ENCODE measurements at regions not wholly inside any gene's neighbourhood (a gene's known extent, or its start where the extent isn't known, plus 50 kb on each side); places are given as distances from the start of the nearest gene placed in this dataset.
A peak's percentile ranks its signal among the peaks of the same experiment; 100 is the strongest.
"Not testable (repeated sequence)": the region's sequence is repeated elsewhere in the genome, so short reads cannot be mapped to it uniquely, and the experiment has no call there.

GRCh38 chr11:90422787-90423186 lies 199.9 kb upstream of the CHORDC1 start:
- not testable (repeated sequence) for DNase-seq (ENCODE audit: low spot score)

GRCh38 chr11:90414221-90414620 lies 191.4 kb upstream of the CHORDC1 start:
- no peak for DNase-seq (ENCODE audit: low spot score)

GRCh38 chr11:90407350-90407749 lies 184.5 kb upstream of the CHORDC1 start:
- no peak for DNase-seq (ENCODE audit: low spot score)

GRCh38 chr11:90392692-90393091 lies 169.8 kb upstream of the CHORDC1 start:
- no peak for DNase-seq (ENCODE audit: low spot score)

DNA sequence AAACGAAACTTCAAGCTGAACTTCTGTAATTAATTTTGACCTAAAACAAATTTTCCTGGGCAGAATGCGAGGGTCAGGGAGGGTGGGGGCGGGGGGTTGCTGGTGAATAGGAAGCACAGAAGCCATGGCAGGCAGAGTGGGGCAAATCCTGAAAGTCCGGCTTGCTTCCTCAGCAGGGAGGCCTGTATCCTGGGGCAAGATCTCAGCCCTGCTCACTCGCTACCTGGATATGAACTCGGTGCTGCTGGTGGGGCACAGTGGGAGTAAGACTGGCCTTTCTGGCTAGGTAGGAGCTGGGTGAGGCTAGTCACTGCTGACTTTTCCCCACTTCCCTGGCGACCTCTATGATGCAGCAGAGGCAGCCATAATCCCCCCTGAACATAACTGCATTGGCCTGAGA lies 168.9 kb upstream of the CHORDC1 start:
- no peak for DNase-seq (ENCODE audit: low spot score)

DNA sequence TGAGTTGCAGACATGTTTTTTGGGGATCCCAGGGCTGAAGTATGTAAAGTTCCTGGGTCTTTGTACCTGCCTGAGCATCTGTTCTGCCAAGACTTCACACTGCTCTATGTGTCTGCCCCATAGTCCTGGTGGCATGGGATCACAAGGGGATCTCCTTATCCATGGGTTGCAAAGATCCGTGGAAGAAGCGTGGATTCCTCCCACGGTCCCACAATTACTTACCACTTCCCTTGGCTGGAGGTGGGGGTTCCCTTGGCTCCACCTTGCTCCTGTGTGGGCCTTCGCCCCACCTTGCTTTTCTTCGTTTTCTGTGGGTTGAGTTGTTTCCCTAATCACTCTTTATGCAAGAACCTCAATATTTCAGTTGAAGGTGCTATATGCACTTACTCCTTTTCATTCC lies 157.4 kb upstream of the CHORDC1 start:
- no peak for DNase-seq (ENCODE audit: low spot score)

DNA sequence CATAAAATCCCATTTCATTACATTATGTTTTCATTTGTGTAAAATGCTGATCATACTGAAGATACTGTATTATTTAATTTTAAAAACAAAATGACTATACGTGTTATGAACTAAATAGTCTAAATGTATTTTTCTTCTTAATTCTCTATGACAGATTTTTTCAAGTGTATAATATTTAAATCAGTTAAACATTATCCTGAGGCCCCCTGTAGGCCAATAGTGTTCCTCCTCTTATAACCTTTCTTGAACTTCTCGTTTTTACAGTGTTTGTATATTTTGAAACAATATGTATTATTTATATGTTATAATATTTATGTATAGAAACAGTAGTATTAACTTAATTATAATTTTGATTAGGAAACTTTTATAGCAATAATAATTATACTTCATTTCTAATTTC lies 151.1 kb upstream of the CHORDC1 start:
- DNase-seq (ENCODE audit: low spot score) = no peak

DNA sequence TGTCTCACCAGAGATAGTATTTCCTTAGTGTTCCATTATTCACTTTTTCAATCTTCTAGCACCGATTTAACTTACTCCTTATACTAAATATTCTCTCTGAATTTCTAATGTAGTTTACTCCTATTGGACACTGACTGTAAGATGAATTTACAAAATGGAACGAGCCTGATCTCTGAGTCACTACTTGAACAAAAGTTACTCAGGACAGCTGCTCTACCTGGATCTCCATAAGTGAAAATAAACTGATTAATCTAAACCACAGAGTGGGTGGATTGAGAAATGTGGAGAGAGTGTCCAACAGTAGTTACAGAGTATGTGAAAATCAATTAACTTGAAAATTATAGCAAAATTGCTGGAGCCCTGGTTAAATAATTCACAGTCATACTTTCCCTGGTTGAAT lies 141.7 kb upstream of the CHORDC1 start:
- no peak for DNase-seq (ENCODE audit: low spot score)

DNA sequence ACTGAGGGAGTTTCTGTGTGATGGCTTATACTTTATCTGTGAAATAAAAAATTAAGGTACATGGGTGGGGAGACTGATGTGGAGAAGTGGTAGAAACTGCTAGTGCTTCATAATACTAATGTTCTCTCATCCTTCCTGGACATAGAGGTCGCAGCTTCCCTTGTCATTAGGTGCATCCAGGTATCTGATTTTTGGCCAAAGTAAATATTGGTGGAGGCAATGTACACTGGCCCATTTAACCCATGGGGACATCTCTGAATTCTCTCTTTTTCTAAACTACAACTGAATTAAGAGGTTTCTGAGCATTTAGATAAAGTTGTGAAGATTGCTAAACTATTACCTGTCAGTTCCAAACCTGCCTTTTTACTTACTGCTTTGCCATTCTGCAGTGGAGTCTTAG lies 140.9 kb upstream of the CHORDC1 start:
- no peak for DNase-seq (ENCODE audit: low spot score)

DNA sequence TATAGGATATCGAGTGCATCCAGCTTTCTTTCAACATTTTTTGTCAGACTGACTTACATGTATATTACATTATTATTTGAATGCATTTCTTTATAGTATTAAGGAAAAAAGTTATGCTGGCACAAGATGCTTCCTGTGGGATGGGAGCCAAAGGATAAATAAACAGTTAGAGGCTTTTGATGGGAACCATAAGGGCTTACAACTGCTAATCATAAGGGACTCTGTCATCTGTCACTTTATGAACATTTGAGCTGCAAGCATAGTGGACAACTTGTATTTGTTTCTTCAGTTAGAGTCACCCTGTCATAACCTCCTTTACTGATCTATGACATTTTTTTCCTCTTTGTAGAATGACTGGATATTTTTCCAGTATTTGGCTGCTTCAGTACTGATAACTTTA lies 132.4 kb upstream of the CHORDC1 start:
- DNase-seq (ENCODE audit: low spot score) = no peak

GRCh38 chr11:90349731-90350130 lies 126.9 kb upstream of the CHORDC1 start:
- DNase-seq (ENCODE audit: low spot score) = no peak

DNA sequence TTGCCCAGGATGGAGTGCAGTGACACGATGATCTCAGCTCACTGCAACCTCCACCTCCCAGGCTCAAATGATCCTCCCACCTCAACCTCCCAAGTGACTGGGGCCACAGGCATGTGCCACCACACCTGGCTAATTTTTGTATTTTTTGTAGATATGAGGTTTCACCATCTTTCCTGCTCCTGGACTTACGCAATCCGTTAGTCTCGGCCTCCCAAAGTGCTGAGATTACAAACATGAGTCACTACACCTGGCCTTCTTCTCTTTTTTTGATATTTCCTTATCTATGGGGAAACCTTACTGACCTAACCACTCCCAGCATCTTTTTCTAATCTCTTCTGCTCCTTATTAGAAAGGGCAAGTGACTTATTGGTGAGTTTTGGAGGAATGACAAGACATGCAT lies 121.7 kb upstream of the CHORDC1 start:
- no peak for DNase-seq (ENCODE audit: low spot score)

- peak; percentile 21 for DNase-seq (ENCODE audit: low spot score)
These were observed 120.8 kb upstream of the CHORDC1 start for GRCh38 chr11:90343673-90344072.

- no peak for DNase-seq (ENCODE audit: low spot score)
These were observed 119.1 kb upstream of the CHORDC1 start for GRCh38 chr11:90341986-90342385.

DNA sequence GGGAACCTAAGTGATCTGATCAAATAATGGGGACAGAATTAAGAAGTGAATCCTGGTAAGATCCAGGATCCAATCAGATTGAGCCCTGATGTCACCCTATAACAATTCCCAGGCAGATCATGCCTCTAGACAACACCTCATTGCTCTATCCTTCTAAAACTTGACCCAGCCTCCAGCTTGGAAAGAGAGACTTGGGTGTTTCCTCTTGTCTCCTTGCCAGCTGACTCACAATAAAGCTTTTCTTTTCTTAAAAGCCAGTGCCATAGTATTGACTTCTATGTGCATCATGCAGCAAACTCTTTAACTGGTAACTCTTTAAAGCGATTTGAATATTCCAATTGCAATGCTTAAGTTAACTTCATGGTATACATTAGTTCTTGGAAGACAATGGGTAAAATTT lies 109.6 kb upstream of the CHORDC1 start:
- DNase-seq (ENCODE audit: low spot score) = no peak

DNA sequence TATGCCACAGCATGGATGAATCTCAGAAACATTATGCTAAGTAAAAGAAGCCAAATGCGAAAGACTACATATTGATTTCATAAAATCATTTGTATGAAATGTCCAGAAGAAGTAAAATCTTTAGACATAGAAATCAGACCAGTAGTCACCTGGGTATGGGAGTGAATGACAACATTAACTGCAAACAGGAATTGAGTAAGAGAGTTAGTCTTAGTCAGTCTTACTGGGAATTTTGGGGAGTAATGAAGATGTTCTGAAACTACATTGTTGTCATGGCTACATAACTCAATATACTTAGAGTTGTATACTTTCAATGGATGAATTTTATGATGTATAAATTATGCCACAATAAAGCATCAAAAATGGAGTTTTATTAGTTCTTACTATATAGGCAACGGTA lies 107.8 kb upstream of the CHORDC1 start:
- no peak for DNase-seq (ENCODE audit: low spot score)

DNA sequence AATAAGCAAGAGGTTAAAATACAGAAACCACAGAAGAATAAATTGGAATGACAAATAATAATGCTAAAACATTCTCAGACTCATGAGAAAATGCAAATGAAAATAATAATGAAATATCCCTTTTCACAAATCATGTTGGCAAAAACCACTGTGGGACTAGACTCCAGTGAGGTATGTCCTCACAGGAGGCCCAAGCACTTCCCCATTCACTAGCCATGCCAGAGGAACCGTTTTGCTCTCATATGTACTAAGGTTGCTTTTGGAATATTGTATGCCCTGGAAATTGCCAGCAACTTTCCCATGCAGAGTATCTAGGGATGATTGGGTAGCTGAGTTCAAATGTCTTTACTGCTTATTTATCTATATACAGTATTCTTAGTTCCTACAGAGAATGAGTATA lies 106.2 kb upstream of the CHORDC1 start:
- DNase-seq (ENCODE audit: low spot score) = no peak

- DNase-seq (ENCODE audit: low spot score) = no peak
These were observed 103.8 kb upstream of the CHORDC1 start for GRCh38 chr11:90326647-90327046.

DNA sequence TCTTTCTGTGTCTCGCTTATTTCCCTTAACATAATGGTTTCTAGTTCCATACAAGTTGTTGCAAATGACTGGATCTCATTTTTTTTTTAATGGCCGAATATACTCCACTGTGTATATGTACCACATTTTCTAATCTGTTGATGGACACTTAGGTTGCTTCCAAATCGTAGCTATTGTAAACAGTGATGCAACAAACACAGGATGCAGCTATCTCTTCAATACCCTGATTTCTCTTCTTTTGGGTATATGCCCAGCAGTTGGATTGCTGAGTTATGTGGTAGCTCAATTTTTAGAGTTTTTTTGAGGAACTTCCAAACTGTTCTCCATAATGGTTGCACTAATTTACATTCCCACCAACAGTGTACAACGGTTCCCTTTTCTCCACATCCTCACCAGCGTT lies 100.4 kb upstream of the CHORDC1 start:
- no peak for DNase-seq (ENCODE audit: low spot score)

GRCh38 chr11:90321018-90321417 lies 98.2 kb upstream of the CHORDC1 start:
- DNase-seq (ENCODE audit: low spot score) = no peak

GRCh38 chr11:90318651-90319050 lies 95.8 kb upstream of the CHORDC1 start:
- DNase-seq (ENCODE audit: low spot score) = no peak

GRCh38 chr11:90310210-90310609 lies 87.4 kb upstream of the CHORDC1 start:
- DNase-seq (ENCODE audit: low spot score) = no peak

- DNase-seq (ENCODE audit: low spot score) = no peak
These were observed 86.8 kb upstream of the CHORDC1 start for GRCh38 chr11:90309693-90310092.

GRCh38 chr11:90294526-90294925 lies 71.7 kb upstream of the CHORDC1 start:
- no peak for DNase-seq (ENCODE audit: low spot score)

- DNase-seq (ENCODE audit: low spot score) = no peak
These were observed 71.2 kb upstream of the CHORDC1 start for GRCh38 chr11:90294091-90294490.
